H9 (cell line): ENCODE measurements at regions not wholly inside any gene's neighbourhood (a gene's known extent, or its start where the extent isn't known, plus 50 kb on each side); places are given as distances from the start of the nearest gene placed in this dataset.

Experiments
- DNase-seq: peaks from one replicate; pipeline ENCODE4 v3.0.0-alpha.2; 2017
- H2AFZ ChIP-seq: one replicate; pipeline ENCODE4 v1.6.1; 2013; ENCODE audit warnings: mild to moderate bottlenecking, low read length, control low read depth, moderate library complexity
- H2AK5ac ChIP-seq: 2 replicates; pipeline ENCODE4 v1.6.1; 2013; ENCODE audit warnings: low read length, control low read depth, mixed read lengths; ENCODE audit not compliant: insufficient read length
- H2BK120ac ChIP-seq: one replicate; pipeline ENCODE4 v1.6.1; 2013; ENCODE audit warnings: low read depth, mild to moderate bottlenecking, low read length, control low read depth, inconsistent platforms; ENCODE audit not compliant: poor library complexity, severe bottlenecking
- H2BK12ac ChIP-seq: 2 replicates; pipeline ENCODE4 v1.6.1; 2013; ENCODE audit warnings: low read length, control low read depth, mixed read lengths, low read depth; ENCODE audit not compliant: insufficient read length
- H2BK15ac ChIP-seq: 2 replicates; pipeline ENCODE4 v1.6.1; 2013; ENCODE audit warnings: low read depth, low read length, control low read depth
- H2BK20ac ChIP-seq: one replicate; pipeline ENCODE4 v1.6.1; 2013; ENCODE audit warnings: low read depth, mild to moderate bottlenecking, low read length, control low read depth, inconsistent platforms; ENCODE audit not compliant: poor library complexity, severe bottlenecking
- H2BK5ac ChIP-seq: 2 replicates; pipeline ENCODE4 v1.6.1; 2013; ENCODE audit warnings: low read length, control low read depth, mixed read lengths; ENCODE audit not compliant: insufficient read length
- H3K14ac ChIP-seq: 2 replicates; pipeline ENCODE4 v1.6.1; 2013; ENCODE audit warnings: low read length, control low read depth; ENCODE audit not compliant: insufficient read depth
- H3K18ac ChIP-seq: 2 replicates; pipeline ENCODE4 v1.6.1; 2013; ENCODE audit warnings: low read depth, mild to moderate bottlenecking, mixed read lengths, low read length, control low read depth; ENCODE audit not compliant: insufficient read length
- H3K23ac ChIP-seq: 2 replicates; pipeline ENCODE4 v1.6.1; 2013; ENCODE audit warnings: low read length, control low read depth, mixed read lengths, low read depth; ENCODE audit not compliant: insufficient read length
- H3K23me2 ChIP-seq: 2 replicates; pipeline ENCODE4 v1.6.1; 2013; ENCODE audit warnings: low read depth, mild to moderate bottlenecking, mixed read lengths, low read length, control low read depth; ENCODE audit not compliant: insufficient read length, poor library complexity, severe bottlenecking
- H3K27ac ChIP-seq: 2 replicates; pipeline ENCODE4 v1.5.1; 2013; ENCODE audit warnings: low read length, control low read depth, mixed read lengths, low read depth; ENCODE audit not compliant: insufficient read length
- H3K27me3 ChIP-seq: 2 replicates; pipeline ENCODE4 v1.6.1; 2013; ENCODE audit warnings: low read length, control low read depth, inconsistent platforms; ENCODE audit not compliant: insufficient read depth
- H3K4ac ChIP-seq: 2 replicates; pipeline ENCODE4 v1.6.1; 2013; ENCODE audit warnings: low read depth, mild to moderate bottlenecking, control low read depth, inconsistent platforms, low read length, moderate library complexity
- H3K4me1 ChIP-seq: 2 replicates; pipeline ENCODE4 v1.6.1; 2013; ENCODE audit warnings: low read length, control low read depth, inconsistent platforms; ENCODE audit not compliant: insufficient read depth
- H3K4me2 ChIP-seq: 2 replicates; pipeline ENCODE4 v1.6.1; 2013; ENCODE audit warnings: low read length, control low read depth, mixed read lengths; ENCODE audit not compliant: insufficient read length, insufficient read depth
- H3K56ac ChIP-seq: 2 replicates; pipeline ENCODE4 v1.6.1; 2013; ENCODE audit warnings: low read depth, mild to moderate bottlenecking, mixed read lengths, low read length, control low read depth; ENCODE audit not compliant: insufficient read length
- H3K79me1 ChIP-seq: 2 replicates; pipeline ENCODE4 v1.6.1; 2013; ENCODE audit warnings: low read depth, mild to moderate bottlenecking, moderate library complexity, low read length, control low read depth, inconsistent platforms; ENCODE audit not compliant: insufficient read depth, poor library complexity, severe bottlenecking
- H3K79me2 ChIP-seq: 2 replicates; pipeline ENCODE4 v1.6.1; 2013; ENCODE audit warnings: low read length, control low read depth, inconsistent platforms; ENCODE audit not compliant: insufficient read depth
- H3K9ac ChIP-seq: 2 replicates; pipeline ENCODE4 v1.6.1; 2013; ENCODE audit warnings: low read length, control low read depth, mixed read lengths; ENCODE audit not compliant: insufficient read length; ENCODE audit errors: extremely low read depth
- H3K9me3 ChIP-seq: one replicate; pipeline ENCODE4 v1.6.1; 2013; ENCODE audit warnings: low read depth, low read length, inconsistent platforms; ENCODE audit not compliant: control insufficient read depth
- H3T11ph ChIP-seq: one replicate; pipeline ENCODE4 v1.6.1; 2013; ENCODE audit warnings: mild to moderate bottlenecking, low read length, control low read depth, inconsistent platforms
- H4K20me1 ChIP-seq: one replicate; pipeline ENCODE4 v1.6.1; 2013; ENCODE audit not compliant: control insufficient read depth, insufficient read length, insufficient read depth
- H4K5ac ChIP-seq: 2 replicates; pipeline ENCODE4 v1.6.1; 2013; ENCODE audit warnings: low read depth, mild to moderate bottlenecking, mixed read lengths, low read length, control low read depth; ENCODE audit not compliant: insufficient read length
- H4K8ac ChIP-seq: replicated peaks from 2 replicates; pipeline ENCODE4 v1.6.1; 2013; ENCODE audit warnings: low read length, control low read depth, mixed read lengths, low read depth; ENCODE audit not compliant: insufficient read length
- H4K91ac ChIP-seq: 2 replicates; pipeline ENCODE4 v1.6.1; 2013; ENCODE audit warnings: low read depth, mild to moderate bottlenecking, moderate library complexity, mixed read lengths, low read length, control low read depth; ENCODE audit not compliant: insufficient read length
- H3K27ac Mint-ChIP-seq, 3 experiments: 2 replicates in 2 of 3; 3 replicates in 1 of 3; pipeline ENCODE4 v1.8.0; 2020 to 2021; ENCODE audit warnings: mixed read lengths in 3 of 3, mild to moderate bottlenecking in 1 of 3, moderate library complexity in 1 of 3
- H3K27me3 Mint-ChIP-seq: 2 replicates; pipeline ENCODE4 v1.8.0; 2021; ENCODE audit warnings: low read depth, mild to moderate bottlenecking, moderate library complexity, mixed read lengths
- H3K36me3 Mint-ChIP-seq, 3 experiments: 2 replicates in 2 of 3; 3 replicates in 1 of 3; pipeline ENCODE4 v1.8.0; 2020 to 2021; ENCODE audit warnings: low read depth in 3 of 3, mixed read lengths in 3 of 3; ENCODE audit not compliant: insufficient read depth in 1 of 3
- H3K4me1 Mint-ChIP-seq, 2 experiments: 2 replicates each; pipeline ENCODE4 v1.8.0; 2020; ENCODE audit warnings: mixed read lengths in 2 of 2
- H3K4me3 Mint-ChIP-seq, 2 experiments: 2 replicates in 1 of 2; 3 replicates in 1 of 2; pipeline ENCODE4 v1.8.0; 2020 to 2021; ENCODE audit warnings: mild to moderate bottlenecking in 2 of 2, mixed read lengths in 2 of 2, moderate library complexity in 1 of 2
- H3K9me3 Mint-ChIP-seq, 2 experiments: 2 replicates in 1 of 2; 3 replicates in 1 of 2; pipeline ENCODE4 v1.8.0; 2020; ENCODE audit warnings: mild to moderate bottlenecking in 2 of 2, mixed read lengths in 2 of 2, moderate library complexity in 1 of 2
- WGBS: extraction: QIAGEN DNeasy Blood & Tissue Kit; methylation state at CpG from one replicate; pipeline ENCODE4 v1.1.7; 2013; ENCODE audit warnings: missing lambda C conversion rate, low lambda C conversion rate, mixed read lengths; ENCODE audit not compliant: insufficient read length; ENCODE audit errors: extremely low coverage; 5-methylcytosine and 5-hydroxymethylcytosine counted together
- TF ChIP-seq, protein P1 (sequence below): fragments of 200-600 bp; sonication (generic); conservative IDR thresholded peaks from 3 replicates; pipeline ENCODE4 v1.8.0; 2021; ENCODE audit warnings: antibody characterized with exemption, mild to moderate bottlenecking

- Histone ChIP-seq H3K23me2 (no peaks in the 10 kb centered on the region), H3K18ac (no peak overlapping the region), H4K20me1 (no peaks in the 10 kb centered on the region), H3K14ac (no peak overlapping the region), H3K4me1 (no peaks in the 10 kb centered on the region; the same call in 1 of the 2 replicates), H3K56ac (no peak overlapping the region), H3K79me2 (no peaks in the 10 kb centered on the region), H3K9me3 (no peaks in the 10 kb centered on the region), H2AFZ (no peak overlapping the region), H2BK12ac (no peak overlapping the region), H2AK5ac (no peak overlapping the region), H4K5ac (no peak overlapping the region), H4K91ac (no peak overlapping the region), H3K79me1 (no peaks in the 10 kb centered on the region), H3K27ac (no peak overlapping the region), H3K23ac (no peak overlapping the region), H2BK120ac (no peak overlapping the region), H3K4ac (no peak overlapping the region), H2BK15ac (no peak overlapping the region), H3T11ph (no peak overlapping the region), H4K8ac (no peak overlapping the region), H3K27me3 (no peaks in the 10 kb centered on the region), H3K9ac (no peak overlapping the region), H3K4me2 (no peak overlapping the region), H2BK20ac (no peak overlapping the region), H2BK5ac (no peak overlapping the region)
- TF ChIP-seq, protein P1, sequence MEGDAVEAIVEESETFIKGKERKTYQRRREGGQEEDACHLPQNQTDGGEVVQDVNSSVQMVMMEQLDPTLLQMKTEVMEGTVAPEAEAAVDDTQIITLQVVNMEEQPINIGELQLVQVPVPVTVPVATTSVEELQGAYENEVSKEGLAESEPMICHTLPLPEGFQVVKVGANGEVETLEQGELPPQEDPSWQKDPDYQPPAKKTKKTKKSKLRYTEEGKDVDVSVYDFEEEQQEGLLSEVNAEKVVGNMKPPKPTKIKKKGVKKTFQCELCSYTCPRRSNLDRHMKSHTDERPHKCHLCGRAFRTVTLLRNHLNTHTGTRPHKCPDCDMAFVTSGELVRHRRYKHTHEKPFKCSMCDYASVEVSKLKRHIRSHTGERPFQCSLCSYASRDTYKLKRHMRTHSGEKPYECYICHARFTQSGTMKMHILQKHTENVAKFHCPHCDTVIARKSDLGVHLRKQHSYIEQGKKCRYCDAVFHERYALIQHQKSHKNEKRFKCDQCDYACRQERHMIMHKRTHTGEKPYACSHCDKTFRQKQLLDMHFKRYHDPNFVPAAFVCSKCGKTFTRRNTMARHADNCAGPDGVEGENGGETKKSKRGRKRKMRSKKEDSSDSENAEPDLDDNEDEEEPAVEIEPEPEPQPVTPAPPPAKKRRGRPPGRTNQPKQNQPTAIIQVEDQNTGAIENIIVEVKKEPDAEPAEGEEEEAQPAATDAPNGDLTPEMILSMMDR, result no peak
- peaks cover 0 to 4% (median 0%) of the 10 kb centered on the region in 3 experiments; a peak in 3 of 7 replicates for H3K36me3 Mint-ChIP-seq
- peaks cover 2% of the 10 kb centered on the region for H3K27me3 Mint-ChIP-seq
- no peak for DNase-seq
- H3K9me3 Mint-ChIP-seq, result peaks cover 4 to 5% of the 10 kb centered on the region in 2 experiments; a peak in 1 of 5 replicates
- H3K4me3 Mint-ChIP-seq, result no peak overlapping the region
- H3K4me1 Mint-ChIP-seq, result peaks cover 5 to 14% of the 10 kb centered on the region in 2 experiments; a peak in 3 of 4 replicates
- WGBS, result no CpG with 5 or more reads among the region's 26 CpGs
- no peak overlapping the region for H3K27ac Mint-ChIP-seq
These were observed 123.6 kb upstream of the PPP1R26 start for GRCh38 chr9:135356021-135356420.
